Brain microvascular endothelial cell (primary cell): ENCODE measurements at regions not wholly inside any gene's neighbourhood (a gene's known extent, or its start where the extent isn't known, plus 50 kb on each side); places are given as distances from the start of the nearest gene placed in this dataset.

ENCODE experiments used
- DNase-seq: peaks from one replicate; pipeline ENCODE4 v3.0.0-alpha.2; 2020
- H3K27ac ChIP-seq: fragments of 250-450 bp; sonication (Bioruptor Pico); 2 replicates; pipeline ENCODE4 v1.5.1; 2020; ENCODE audit warnings: mild to moderate bottlenecking, moderate library complexity
- H3K27me3 ChIP-seq: fragments of 250-450 bp; sonication (Bioruptor Pico); replicated peaks from 2 replicates; pipeline ENCODE4 v1.5.1; 2020; ENCODE audit warnings: mild to moderate bottlenecking
- H3K36me3 ChIP-seq: fragments of 250-450 bp; sonication (Bioruptor Pico); replicated peaks from 2 replicates; pipeline ENCODE4 v1.5.1; 2020; ENCODE audit warnings: mild to moderate bottlenecking
- H3K4me3 ChIP-seq: 2 replicates; pipeline ENCODE4 v1.5.1; 2011; ENCODE audit warnings: low read depth, mild to moderate bottlenecking, control low read depth, low read length, moderate library complexity
- in situ Hi-C: cut with HindIII; loops from 2 replicates; pipeline ENCODE4 v1.10.0; 2017; ENCODE audit warnings: low sequenced_read_pairs, low pct_ligation_motif_present
- TF ChIP-seq, protein P1 (sequence below): IDR thresholded peaks from 2 replicates; pipeline ENCODE4 v1.5.1; 2011; ENCODE audit warnings: low read depth, mild to moderate bottlenecking, moderate library complexity, low read length, control low read depth, inconsistent platforms; ENCODE audit errors: missing control alignments

DNA sequence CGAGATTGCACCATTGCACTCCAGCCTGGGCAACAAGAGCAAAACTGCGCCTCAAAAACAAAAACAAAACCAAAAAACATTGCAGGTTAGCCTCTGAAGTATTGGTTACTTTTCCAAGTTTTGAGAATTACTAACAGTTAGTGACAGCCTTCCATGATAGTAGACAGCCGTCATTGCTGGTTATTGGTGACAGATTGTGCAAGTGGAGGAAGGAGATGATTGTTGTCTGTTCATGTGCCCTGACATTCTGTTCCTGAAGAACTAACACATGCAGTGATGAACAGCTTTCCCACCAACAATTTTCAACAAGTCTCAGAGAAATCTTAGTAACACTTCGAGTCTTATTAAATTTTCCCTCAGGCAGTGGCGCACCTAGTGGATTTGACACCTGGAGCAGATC lies 89.3 kb upstream of the NAP1L1 start:
- no peak overlapping the region for H3K4me3 ChIP-seq
- no peak for DNase-seq
- H3K27me3 ChIP-seq, result no peaks in the 10 kb centered on the region
- in situ Hi-C loops, result no loop called here
- no peak overlapping the region for H3K27ac ChIP-seq
- TF ChIP-seq, protein P1, sequence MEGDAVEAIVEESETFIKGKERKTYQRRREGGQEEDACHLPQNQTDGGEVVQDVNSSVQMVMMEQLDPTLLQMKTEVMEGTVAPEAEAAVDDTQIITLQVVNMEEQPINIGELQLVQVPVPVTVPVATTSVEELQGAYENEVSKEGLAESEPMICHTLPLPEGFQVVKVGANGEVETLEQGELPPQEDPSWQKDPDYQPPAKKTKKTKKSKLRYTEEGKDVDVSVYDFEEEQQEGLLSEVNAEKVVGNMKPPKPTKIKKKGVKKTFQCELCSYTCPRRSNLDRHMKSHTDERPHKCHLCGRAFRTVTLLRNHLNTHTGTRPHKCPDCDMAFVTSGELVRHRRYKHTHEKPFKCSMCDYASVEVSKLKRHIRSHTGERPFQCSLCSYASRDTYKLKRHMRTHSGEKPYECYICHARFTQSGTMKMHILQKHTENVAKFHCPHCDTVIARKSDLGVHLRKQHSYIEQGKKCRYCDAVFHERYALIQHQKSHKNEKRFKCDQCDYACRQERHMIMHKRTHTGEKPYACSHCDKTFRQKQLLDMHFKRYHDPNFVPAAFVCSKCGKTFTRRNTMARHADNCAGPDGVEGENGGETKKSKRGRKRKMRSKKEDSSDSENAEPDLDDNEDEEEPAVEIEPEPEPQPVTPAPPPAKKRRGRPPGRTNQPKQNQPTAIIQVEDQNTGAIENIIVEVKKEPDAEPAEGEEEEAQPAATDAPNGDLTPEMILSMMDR, result no peak
- H3K36me3 ChIP-seq, result no peaks in the 10 kb centered on the region

DNA sequence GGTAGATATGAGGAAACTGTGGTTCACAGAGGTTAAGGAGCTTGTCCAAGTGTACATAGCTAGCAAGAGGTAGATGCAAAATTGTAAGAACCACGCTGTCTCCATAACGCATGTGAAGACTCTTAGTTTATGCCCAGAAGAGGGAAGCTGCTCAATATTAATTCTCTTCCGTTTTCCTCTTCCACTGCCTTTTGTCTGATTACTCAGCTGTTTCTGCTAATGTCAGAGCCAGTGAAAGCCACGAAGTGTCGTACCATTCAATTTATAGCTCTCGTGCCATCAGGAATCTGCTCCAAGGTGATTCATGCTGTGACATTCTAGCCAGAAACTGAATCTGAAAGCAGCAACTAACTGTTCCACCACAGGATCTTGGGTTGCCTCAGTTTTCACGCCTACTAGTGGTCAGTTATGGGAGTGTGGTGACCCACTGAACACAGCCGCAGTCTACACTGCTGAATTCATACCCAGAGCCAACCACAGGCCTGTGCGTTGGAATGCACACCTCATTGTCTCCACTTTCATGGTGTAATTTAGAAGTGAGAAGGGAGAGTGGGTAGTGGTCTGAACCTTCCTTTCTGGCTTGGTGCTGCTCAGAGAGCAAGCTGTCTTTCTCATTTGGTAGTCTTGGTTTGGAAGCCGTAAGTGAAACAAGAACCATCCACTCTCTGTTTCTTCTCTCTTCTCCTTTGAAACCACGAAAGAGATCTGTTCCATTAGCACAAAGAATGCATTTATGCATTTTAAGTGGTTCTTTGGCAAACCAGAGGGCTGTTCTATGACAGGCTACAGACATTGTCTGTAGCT lies 74.2 kb upstream of the NAP1L1 start:
- TF ChIP-seq, protein P1, result peak; percentile 87
- Histone ChIP-seq H3K36me3 (no peaks in the 10 kb centered on the region), H3K4me3 (no peak overlapping the region), H3K27me3 (no peaks in the 10 kb centered on the region), H3K27ac (no peak overlapping the region)
- peak; percentile 84 for DNase-seq
- in situ Hi-C loops, result no loop called here

DNA sequence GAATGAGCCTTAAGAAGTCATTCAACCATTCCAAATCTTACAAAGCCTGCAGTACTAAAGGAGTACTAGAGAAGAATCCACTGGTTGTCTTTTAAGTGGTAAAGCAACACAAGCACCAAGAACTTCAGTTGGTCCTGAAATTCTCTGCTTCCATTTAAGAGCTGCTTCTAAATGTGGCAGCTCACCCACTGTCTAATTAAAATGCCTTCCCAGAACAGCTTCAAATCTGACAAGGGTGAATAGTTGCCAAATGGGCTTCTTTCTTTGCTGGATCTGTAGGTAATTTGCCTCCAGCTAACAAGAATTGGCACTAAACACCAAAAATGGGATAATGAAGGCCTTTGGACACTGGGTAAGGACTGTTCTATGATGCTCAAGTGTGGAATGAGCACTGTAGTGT lies 72.2 kb upstream of the NAP1L1 start:
- Histone ChIP-seq H3K36me3 (no peaks in the 10 kb centered on the region), H3K4me3 (no peak overlapping the region), H3K27me3 (no peaks in the 10 kb centered on the region), H3K27ac (no peak overlapping the region)
- DNase-seq, result no peak
- TF ChIP-seq, protein P1, result no peak
- in situ Hi-C loops, result no loop called here

DNA sequence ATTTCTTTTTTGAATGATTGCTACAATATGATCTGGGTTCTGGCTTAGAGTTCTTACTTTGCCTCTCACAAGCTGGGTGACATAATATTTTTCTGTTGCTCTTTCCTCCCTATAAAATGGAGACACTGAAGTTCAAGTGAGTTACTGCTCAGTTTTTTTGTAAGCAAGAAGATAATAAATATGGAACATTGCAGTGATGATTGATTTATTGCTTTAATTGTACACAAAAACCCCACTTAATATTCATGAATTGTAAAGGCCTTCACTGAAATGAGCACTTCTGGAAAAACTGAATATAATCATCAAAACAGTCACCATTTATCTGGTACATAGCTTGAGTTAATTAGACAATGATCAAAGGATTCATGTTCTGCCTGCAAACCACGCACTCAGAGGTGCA lies 71.8 kb upstream of the NAP1L1 start:
- in situ Hi-C loops, result no loop called here

DNA sequence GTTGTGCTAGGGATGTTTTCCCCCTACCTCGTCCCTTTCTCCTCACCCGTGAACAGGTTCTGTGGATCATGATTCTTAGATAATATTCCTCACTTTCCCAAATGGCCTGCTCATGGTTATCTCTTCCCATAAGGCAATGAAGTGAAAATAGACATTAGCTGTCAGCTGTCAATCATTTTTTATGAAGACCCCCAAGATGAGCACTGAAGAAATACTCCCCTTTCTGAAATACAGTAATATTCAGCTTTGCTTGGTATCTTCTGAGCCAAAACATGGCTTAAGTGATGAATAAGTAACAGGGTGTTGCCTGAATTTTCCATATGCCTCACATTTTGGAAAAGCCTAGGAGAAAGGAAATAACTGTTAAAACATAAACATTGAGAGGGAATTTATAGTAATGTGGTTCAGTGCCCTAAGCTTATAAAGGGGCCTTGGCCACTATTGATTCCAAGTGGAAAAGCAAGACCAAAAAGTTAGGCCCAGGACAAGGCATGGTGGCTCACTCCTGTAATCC lies 70.7 kb upstream of the NAP1L1 start:
- no peak for DNase-seq
- no peaks in the 10 kb centered on the region for H3K27me3 ChIP-seq

More for the DNA sequence above, 71.8 kb upstream of the NAP1L1 start:
- no peak for DNase-seq
- no peak overlapping the region for H3K4me3 ChIP-seq
- H3K36me3 ChIP-seq, result no peaks in the 10 kb centered on the region
- H3K27me3 ChIP-seq, result no peaks in the 10 kb centered on the region
- TF ChIP-seq, protein P1, result no peak
- no peak overlapping the region for H3K27ac ChIP-seq

More for the DNA sequence above, 70.7 kb upstream of the NAP1L1 start:
- H3K4me3 ChIP-seq, result no peak overlapping the region
- H3K36me3 ChIP-seq, result no peaks in the 10 kb centered on the region
- TF ChIP-seq, protein P1, result no peak
- H3K27ac ChIP-seq, result no peak overlapping the region
- in situ Hi-C loops, result no loop called here
